ENCODE measurements at regions not wholly inside any gene's neighbourhood (a gene's known extent, or its start where the extent isn't known, plus 50 kb on each side); places are given as distances from the start of the nearest gene placed in this dataset.
"Not testable (repeated sequence)": the region's sequence is repeated elsewhere in the genome, so short reads cannot be mapped to it uniquely, and the experiment has no call there.

DNA sequence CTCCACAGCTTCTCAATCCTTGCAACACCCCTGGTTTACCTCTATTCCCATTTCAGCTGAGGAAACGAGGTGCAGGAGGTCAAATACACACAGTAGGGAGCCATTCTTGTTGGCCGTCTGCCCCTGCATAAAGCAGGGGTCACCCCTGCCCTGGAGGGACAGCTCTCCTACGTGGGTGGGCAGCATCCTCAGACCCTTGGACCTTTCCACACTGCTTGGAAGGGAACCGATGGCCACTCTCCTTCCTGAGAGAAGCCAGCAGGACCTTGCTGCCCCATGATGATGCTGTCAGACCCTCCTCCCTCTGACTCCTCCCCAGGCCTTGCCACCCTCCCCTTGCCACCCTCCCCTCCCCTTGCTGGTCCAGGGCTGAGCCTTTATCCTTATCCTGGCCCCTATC, 121.1 kb upstream of the SYT13 start:
- H3K27ac ChIP-seq: no peak overlapping the region
- DNase-seq (ENCODE audit: low spot score in 2 of 2): no peak
- H3K27me3 ChIP-seq: peaks cover 42% of the 10 kb centered on the region
- no peaks in the 10 kb centered on the region for H3K9me3 ChIP-seq
- H3K4me3 ChIP-seq: no peak overlapping the region
- no peaks in the 10 kb centered on the region for H3K4me1 ChIP-seq
- H3K36me3 ChIP-seq: no peaks in the 10 kb centered on the region
- TF ChIP-seq, protein P1, sequence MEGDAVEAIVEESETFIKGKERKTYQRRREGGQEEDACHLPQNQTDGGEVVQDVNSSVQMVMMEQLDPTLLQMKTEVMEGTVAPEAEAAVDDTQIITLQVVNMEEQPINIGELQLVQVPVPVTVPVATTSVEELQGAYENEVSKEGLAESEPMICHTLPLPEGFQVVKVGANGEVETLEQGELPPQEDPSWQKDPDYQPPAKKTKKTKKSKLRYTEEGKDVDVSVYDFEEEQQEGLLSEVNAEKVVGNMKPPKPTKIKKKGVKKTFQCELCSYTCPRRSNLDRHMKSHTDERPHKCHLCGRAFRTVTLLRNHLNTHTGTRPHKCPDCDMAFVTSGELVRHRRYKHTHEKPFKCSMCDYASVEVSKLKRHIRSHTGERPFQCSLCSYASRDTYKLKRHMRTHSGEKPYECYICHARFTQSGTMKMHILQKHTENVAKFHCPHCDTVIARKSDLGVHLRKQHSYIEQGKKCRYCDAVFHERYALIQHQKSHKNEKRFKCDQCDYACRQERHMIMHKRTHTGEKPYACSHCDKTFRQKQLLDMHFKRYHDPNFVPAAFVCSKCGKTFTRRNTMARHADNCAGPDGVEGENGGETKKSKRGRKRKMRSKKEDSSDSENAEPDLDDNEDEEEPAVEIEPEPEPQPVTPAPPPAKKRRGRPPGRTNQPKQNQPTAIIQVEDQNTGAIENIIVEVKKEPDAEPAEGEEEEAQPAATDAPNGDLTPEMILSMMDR (IDR thresholded peaks at IDR 0.05): no peak
- WGBS: 60% methylated on average over 4 of the region's 4 CpGs

DNA sequence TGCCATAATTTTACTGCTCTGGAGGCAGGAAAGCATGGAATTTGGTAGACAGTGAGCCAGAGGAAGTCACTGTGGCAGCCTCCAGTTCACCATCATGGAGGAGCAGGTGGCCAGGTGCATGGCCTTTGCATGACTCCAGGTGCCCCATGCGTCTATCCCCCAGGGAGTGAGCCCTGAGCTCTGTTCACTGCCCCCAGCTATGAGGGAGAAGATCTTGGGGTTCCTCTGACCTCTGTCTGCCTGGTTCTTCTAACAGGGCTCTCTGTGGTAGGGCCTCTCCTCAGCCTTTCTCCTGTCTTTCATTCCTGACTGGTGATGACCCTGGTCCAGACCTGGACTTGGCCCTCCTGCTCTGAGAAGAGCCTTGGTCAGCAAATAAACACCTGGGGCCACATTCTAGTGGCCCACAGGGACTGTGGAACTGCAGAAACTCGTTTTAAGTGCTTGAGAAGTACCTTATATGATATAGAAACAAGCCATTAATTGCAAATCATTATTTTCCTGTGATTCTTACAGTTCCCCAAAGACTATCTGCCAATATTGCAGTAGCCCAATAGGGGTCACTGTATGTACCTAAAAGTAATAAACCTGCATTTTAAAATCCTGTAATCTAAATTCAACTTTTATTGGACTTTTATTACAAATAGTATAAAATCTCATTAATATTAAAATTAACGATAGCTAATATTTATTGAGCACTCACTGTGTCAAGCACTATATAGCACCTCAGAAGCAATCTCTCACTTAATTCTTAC, 120.0 kb upstream of the SYT13 start:
- 43% methylated on average over 2 of the region's 3 CpGs for WGBS
- no peak overlapping the region for H3K4me3 ChIP-seq
- H3K9me3 ChIP-seq: no peaks in the 10 kb centered on the region
- no peak for DNase-seq (ENCODE audit: low spot score in 2 of 2)
- peaks cover 35% of the 10 kb centered on the region for H3K27me3 ChIP-seq
- no peaks in the 10 kb centered on the region for H3K36me3 ChIP-seq
- H3K27ac ChIP-seq: no peak overlapping the region
- H3K4me1 ChIP-seq: no peaks in the 10 kb centered on the region
- TF ChIP-seq EP300 (IDR thresholded peaks at IDR 0.05) (no peak), POLR2AphosphoS5 (IDR thresholded peaks at IDR 0.05) (no peak)
- TF ChIP-seq, protein P1 (IDR thresholded peaks at IDR 0.05): no peak

DNA sequence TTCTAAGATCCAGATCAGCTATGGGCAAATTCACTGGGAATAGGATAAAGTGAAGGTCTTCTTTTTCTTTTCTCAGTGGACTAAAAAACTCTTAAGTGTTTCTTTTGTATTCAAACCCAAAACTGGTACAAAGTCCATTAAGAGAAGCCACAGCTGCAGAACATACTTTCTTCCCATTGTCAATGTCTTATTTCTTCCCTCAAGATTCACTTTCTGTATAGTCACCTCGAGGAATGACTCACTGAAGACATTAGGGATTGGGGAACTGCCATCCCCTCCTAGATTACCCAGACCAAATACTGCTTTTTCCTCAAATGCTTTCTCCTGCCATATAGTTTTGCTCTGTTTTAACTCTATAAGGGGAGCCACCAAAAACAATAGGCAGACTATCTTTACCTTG, 117.4 kb upstream of the SYT13 start:
- WGBS: 18% methylated on average over 1 of the region's 1 CpG

DNA sequence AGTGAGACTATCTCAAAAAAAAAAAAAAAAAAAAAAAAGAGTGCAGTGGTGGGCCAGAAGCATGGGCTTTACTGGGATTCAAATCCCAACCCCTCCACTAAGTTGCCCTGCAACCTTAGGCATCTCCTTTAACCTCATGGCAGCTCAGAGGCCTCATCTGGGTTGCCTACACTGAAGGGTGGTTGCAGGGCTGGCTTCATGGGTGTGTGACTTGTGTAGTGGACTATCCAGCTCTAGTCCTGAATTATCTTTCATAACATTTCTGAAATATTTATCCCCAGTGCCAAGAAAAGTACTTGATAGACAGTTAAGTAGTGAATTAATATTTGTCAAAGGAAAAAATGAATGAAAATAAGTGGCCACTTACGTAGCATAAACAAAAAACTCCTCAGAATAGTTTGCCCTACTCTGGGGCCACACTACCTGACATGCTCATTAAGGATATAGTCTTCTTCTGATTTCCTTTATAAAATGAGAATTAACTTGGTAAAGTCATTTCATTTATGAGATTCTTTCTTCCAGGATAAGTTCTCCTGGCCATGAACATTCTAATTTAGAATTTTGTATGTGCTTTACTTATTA, 116.0 kb upstream of the SYT13 start:
- Histone ChIP-seq H3K4me1 (no peaks in the 10 kb centered on the region), H3K36me3 (no peaks in the 10 kb centered on the region), H3K27me3 (peaks cover 29% of the 10 kb centered on the region), H3K27ac (no peak overlapping the region), H3K4me3 (no peak overlapping the region), H3K9me3 (no peaks in the 10 kb centered on the region)
- DNase-seq (ENCODE audit: low spot score in 2 of 2): peak in 1 of 2 donors; percentile 11
- TF ChIP-seq EP300 (IDR thresholded peaks at IDR 0.05): no peak
- no peak for TF ChIP-seq POLR2A (IDR thresholded peaks at IDR 0.05)
- TF ChIP-seq, protein P1 (IDR thresholded peaks at IDR 0.05): no peak
- WGBS: 95% methylated on average over 1 of the region's 1 CpG

More for the DNA sequence above, 117.4 kb upstream of the SYT13 start:
- peaks cover 36% of the 10 kb centered on the region for H3K27me3 ChIP-seq
- not testable (repeated sequence) for H3K27ac ChIP-seq; H3K4me1 ChIP-seq; H3K4me3 ChIP-seq; H3K36me3 ChIP-seq; DNase-seq (ENCODE audit: low spot score in 2 of 2); H3K9me3 ChIP-seq

DNA sequence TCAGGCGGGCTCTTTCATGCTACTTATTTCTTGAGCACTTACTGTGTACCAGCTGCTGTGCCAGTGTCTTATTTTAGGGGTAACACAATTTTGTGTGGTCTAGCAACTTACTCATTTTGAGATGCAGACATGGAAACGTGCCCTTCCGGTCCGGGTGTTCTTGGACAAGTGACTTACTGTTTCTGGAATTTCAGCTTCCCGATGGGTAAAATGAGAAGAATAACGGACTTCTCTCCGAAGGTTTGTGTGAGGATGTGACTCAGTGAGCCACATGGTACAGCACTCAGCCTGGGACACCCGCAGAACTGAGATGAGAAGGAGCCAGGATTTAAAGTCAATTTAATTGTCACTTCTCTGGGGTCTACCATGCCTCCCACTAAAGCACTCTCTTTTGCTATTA, 114.5 kb upstream of the SYT13 start:
- DNase-seq (ENCODE audit: low spot score in 2 of 2): peak in 1 of 2 donors; percentile 6
- no peaks in the 10 kb centered on the region for H3K4me1 ChIP-seq
- H3K9me3 ChIP-seq: no peaks in the 10 kb centered on the region
- 71% methylated on average over 8 of the region's 8 CpGs for WGBS
- peaks cover 20% of the 10 kb centered on the region for H3K27me3 ChIP-seq
- H3K36me3 ChIP-seq: no peaks in the 10 kb centered on the region
- TF ChIP-seq, protein P1 (IDR thresholded peaks at IDR 0.05): no peak
- no peak for TF ChIP-seq POLR2AphosphoS5 (IDR thresholded peaks at IDR 0.05)
- TF ChIP-seq EP300 (IDR thresholded peaks at IDR 0.05): no peak
- TF ChIP-seq POLR2A (IDR thresholded peaks at IDR 0.05): no peak
- H3K4me3 ChIP-seq: no peak overlapping the region
- H3K27ac ChIP-seq: no peak overlapping the region

Data from suprapubic skin (tissue), 4 donors.